ENCODE measurements at regions not wholly inside any gene's neighbourhood (a gene's known extent, or its start where the extent isn't known, plus 50 kb on each side); places are given as distances from the start of the nearest gene placed in this dataset.

GRCh38 chr15:60057554-60057953, 53.4 kb downstream of the FOXB1 start:
- TF ChIP-seq CTCF (IDR thresholded peaks at IDR 0.05): no peak
- no peak for TF ChIP-seq POLR2A (IDR thresholded peaks at IDR 0.05)
- H3K4me3 ChIP-seq: no peak overlapping the region
- H3K27me3 ChIP-seq: no peaks in the 10 kb centered on the region
- no peaks in the 10 kb centered on the region for H3K4me1 ChIP-seq
- intact Hi-C loops (cut with DNase I): no loop called here
- H3K36me3 ChIP-seq: no peaks in the 10 kb centered on the region
- H3K9me3 ChIP-seq: peaks cover 2 to 11% (median 6%) of the 10 kb centered on the region in 4 donors
- WGBS, 2 donors: 71 to 74% methylated on average over 3 of the region's 3 CpGs
- no peak overlapping the region for H3K27ac ChIP-seq
- no peak for DNase-seq

GRCh38 chr15:60059186-60059585, 55.1 kb downstream of the FOXB1 start:
- no peak for DNase-seq
- H3K27ac ChIP-seq: no peak overlapping the region
- H3K27me3 ChIP-seq: no peaks in the 10 kb centered on the region
- 90 to 96% methylated on average over 1 of the region's 1 CpG for WGBS, 2 donors
- intact Hi-C loops (cut with DNase I): no loop called here
- H3K4me3 ChIP-seq: no peak overlapping the region
- TF ChIP-seq EP300 (IDR thresholded peaks at IDR 0.05): no peak
- TF ChIP-seq CTCF (IDR thresholded peaks at IDR 0.05): no peak
- no peak for TF ChIP-seq POLR2A (IDR thresholded peaks at IDR 0.05)
- no peak for TF ChIP-seq POLR2AphosphoS5 (IDR thresholded peaks at IDR 0.05)
- no peaks in the 10 kb centered on the region for H3K36me3 ChIP-seq
- peaks cover 2 to 13% (median 7%) of the 10 kb centered on the region in 4 donors for H3K9me3 ChIP-seq
- no peaks in the 10 kb centered on the region for H3K4me1 ChIP-seq

GRCh38 chr15:60061758-60062157, 57.6 kb downstream of the FOXB1 start:
- H3K36me3 ChIP-seq: no peaks in the 10 kb centered on the region
- intact Hi-C loops (cut with DNase I): no loop called here
- TF ChIP-seq POLR2A (IDR thresholded peaks at IDR 0.05) (no peak), POLR2AphosphoS5 (IDR thresholded peaks at IDR 0.05) (no peak), CTCF (IDR thresholded peaks at IDR 0.05) (no peak), EP300 (IDR thresholded peaks at IDR 0.05) (no peak)
- no peak overlapping the region for H3K27ac ChIP-seq
- no peaks in the 10 kb centered on the region for H3K4me1 ChIP-seq
- peaks cover 2 to 13% (median 7%) of the 10 kb centered on the region in 4 donors for H3K9me3 ChIP-seq
- H3K27me3 ChIP-seq: no peaks in the 10 kb centered on the region
- DNase-seq: no peak
- WGBS, 2 donors: 88 to 91% methylated on average over 1 of the region's 1 CpG
- no peak overlapping the region for H3K4me3 ChIP-seq

- TF ChIP-seq CTCF (IDR thresholded peaks at IDR 0.05): no peak
- TF ChIP-seq POLR2AphosphoS5 (IDR thresholded peaks at IDR 0.05): no peak
- TF ChIP-seq POLR2A (IDR thresholded peaks at IDR 0.05): no peak
- no peak for TF ChIP-seq EP300 (IDR thresholded peaks at IDR 0.05)
- H3K27me3 ChIP-seq: no peaks in the 10 kb centered on the region
- no peak overlapping the region for H3K27ac ChIP-seq
- no peak for DNase-seq
- intact Hi-C loops (cut with DNase I): no loop called here
- no peaks in the 10 kb centered on the region for H3K36me3 ChIP-seq
- no peaks in the 10 kb centered on the region for H3K4me1 ChIP-seq
- H3K9me3 ChIP-seq: peaks cover 2 to 13% (median 7%) of the 10 kb centered on the region in 4 donors
- no peak overlapping the region for H3K4me3 ChIP-seq
- 79 to 80% methylated on average over 3 of the region's 3 CpGs for WGBS, 2 donors
Observed at GRCh38 chr15:60062826-60063225, 58.7 kb downstream of the FOXB1 start.

GRCh38 chr15:60065951-60066350, 61.8 kb downstream of the FOXB1 start:
- Histone ChIP-seq H3K4me1 (no peaks in the 10 kb centered on the region), H3K36me3 (no peaks in the 10 kb centered on the region), H3K27me3 (no peaks in the 10 kb centered on the region), H3K9me3 (peaks cover 2 to 13% (median 7%) of the 10 kb centered on the region in 4 donors), H3K4me3 (no peak overlapping the region), H3K27ac (no peak overlapping the region)
- intact Hi-C loops (cut with DNase I): no loop called here
- 73 to 82% methylated on average over 7 of the region's 7 CpGs for WGBS, 2 donors
- no peak for TF ChIP-seq POLR2AphosphoS5 (IDR thresholded peaks at IDR 0.05)
- TF ChIP-seq EP300 (IDR thresholded peaks at IDR 0.05): no peak
- TF ChIP-seq POLR2A (IDR thresholded peaks at IDR 0.05): no peak
- TF ChIP-seq CTCF (IDR thresholded peaks at IDR 0.05): no peak
- no peak for DNase-seq

Measured in sigmoid colon (tissue), 6 donors.